Activated B cell treated with CpG ODN at 0.5 μM for 24 hours (primary cell): ENCODE measurements at regions not wholly inside any gene's neighbourhood (a gene's known extent, or its start where the extent isn't known, plus 50 kb on each side); places are given as distances from the start of the nearest gene placed in this dataset.

Experiments
- ATAC-seq: fragments of 200-7000 bp; cut with Tn5 transposase; one replicate; pipeline ENCODE4 v1.10.0; 2021; ENCODE audit warnings: low read depth, mild to moderate bottlenecking, moderate library complexity
- CTCF ChIA-PET: fragments of 350-600 bp; sonication (Branson Sonifier 250); formaldehyde crosslinking; loops from one replicate; lab custom pipeline; 2021; ENCODE audit warnings: antibody characterized with exemption; lab: Charles Lee
- POLR2A ChIA-PET: fragments of 350-600 bp; sonication (Branson Sonifier 250); formaldehyde crosslinking; loops from one replicate; lab custom pipeline; 2021; ENCODE audit warnings: antibody characterized with exemption; lab: Charles Lee
- DNase-seq: peaks from one replicate; pipeline ENCODE4 v3.0.0; 2022
- H3K27ac Mint-ChIP-seq: one replicate; pipeline ENCODE4 v1.8.0; 2020; ENCODE audit warnings: mixed read lengths
- H3K27me3 Mint-ChIP-seq: one replicate; pipeline ENCODE4 v1.8.0; 2021; ENCODE audit warnings: mixed read lengths
- H3K36me3 Mint-ChIP-seq: one replicate; pipeline ENCODE4 v1.8.0; 2021; ENCODE audit warnings: low read depth, mixed read lengths
- H3K4me1 Mint-ChIP-seq: one replicate; pipeline ENCODE4 v1.8.0; 2021; ENCODE audit warnings: mixed read lengths
- H3K4me3 Mint-ChIP-seq: one replicate; pipeline ENCODE4 v1.8.0; 2020; ENCODE audit warnings: mild to moderate bottlenecking, mixed read lengths
- H3K9me3 Mint-ChIP-seq: one replicate; pipeline ENCODE4 v1.8.0; 2020; ENCODE audit warnings: mixed read lengths
- intact Hi-C: fragments of 100-400 bp; cut with micrococcal nuclease; formaldehyde crosslinking; loops from one replicate; pipeline ENCODE4 v1.15.1; 2024
- TF ChIP-seq, protein P1 (sequence below): fragments of 200-600 bp; IDR thresholded peaks from one replicate; pipeline ENCODE4 v1.8.0; 2022; ENCODE audit warnings: antibody characterized with exemption, mild to moderate bottlenecking

DNA sequence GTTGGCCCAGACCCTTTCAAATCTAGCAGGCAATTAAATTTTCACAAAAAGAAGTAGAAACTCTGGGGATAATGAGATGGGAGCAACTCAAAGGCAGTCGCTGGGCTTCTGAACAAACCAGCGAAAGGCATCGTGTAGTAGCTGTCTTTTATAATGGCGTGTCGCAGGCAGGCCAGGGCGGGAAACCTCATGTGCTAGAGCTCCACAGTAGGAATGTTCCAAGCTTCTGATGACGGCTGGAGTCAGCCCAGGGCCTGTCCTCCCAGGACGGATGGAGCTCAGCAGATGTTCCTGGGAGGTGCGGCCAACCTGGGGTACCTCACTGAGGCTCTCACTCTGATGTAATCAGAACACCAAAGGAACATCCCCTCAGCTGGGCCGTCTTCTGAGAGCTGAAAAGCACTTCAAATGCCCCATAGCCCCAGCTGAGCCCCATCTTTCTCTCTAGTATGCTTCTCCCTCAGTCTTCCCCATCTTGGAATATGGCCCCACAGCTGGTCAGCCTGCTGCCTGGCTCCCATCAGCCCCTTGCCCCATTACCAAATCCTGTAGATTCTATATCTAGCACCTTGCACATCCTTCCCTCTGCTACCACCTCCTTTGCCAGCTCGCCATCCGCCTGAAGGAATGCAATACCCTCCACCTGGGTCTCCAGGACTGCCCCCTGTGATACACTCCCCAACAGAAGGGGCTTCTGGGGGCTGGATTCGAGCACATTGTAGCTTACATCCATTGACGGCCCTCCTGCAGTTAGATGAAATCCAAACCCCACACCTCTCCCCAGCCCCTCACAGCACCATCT is 54.9 kb upstream of the ATP2B2 start:
- TF ChIP-seq, protein P1, sequence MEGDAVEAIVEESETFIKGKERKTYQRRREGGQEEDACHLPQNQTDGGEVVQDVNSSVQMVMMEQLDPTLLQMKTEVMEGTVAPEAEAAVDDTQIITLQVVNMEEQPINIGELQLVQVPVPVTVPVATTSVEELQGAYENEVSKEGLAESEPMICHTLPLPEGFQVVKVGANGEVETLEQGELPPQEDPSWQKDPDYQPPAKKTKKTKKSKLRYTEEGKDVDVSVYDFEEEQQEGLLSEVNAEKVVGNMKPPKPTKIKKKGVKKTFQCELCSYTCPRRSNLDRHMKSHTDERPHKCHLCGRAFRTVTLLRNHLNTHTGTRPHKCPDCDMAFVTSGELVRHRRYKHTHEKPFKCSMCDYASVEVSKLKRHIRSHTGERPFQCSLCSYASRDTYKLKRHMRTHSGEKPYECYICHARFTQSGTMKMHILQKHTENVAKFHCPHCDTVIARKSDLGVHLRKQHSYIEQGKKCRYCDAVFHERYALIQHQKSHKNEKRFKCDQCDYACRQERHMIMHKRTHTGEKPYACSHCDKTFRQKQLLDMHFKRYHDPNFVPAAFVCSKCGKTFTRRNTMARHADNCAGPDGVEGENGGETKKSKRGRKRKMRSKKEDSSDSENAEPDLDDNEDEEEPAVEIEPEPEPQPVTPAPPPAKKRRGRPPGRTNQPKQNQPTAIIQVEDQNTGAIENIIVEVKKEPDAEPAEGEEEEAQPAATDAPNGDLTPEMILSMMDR, result no peak
- Mint-ChIP-seq H3K4me1 (peaks cover 2% of the 10 kb centered on the region), H3K36me3 (no peaks in the 10 kb centered on the region), H3K27me3 (peaks cover 27% of the 10 kb centered on the region), H3K4me3 (no peak overlapping the region), H3K9me3 (no peaks in the 10 kb centered on the region), H3K27ac (no peak overlapping the region)
- no peak for DNase-seq
- ATAC-seq, result no peak
- ChIA-PET POLR2A (no interaction called here), CTCF (no interaction called here)
- intact Hi-C loops, result no loop called here

GRCh38 chr3:10561162-10561945 is 56.0 kb upstream of the ATP2B2 start:
- DNase-seq (no peak), ATAC-seq (no peak)
- Mint-ChIP-seq H3K36me3 (no peaks in the 10 kb centered on the region), H3K27ac (no peak overlapping the region), H3K9me3 (no peaks in the 10 kb centered on the region), H3K4me3 (no peak overlapping the region), H3K4me1 (peaks cover 2% of the 10 kb centered on the region), H3K27me3 (peaks cover 31% of the 10 kb centered on the region)
- intact Hi-C loops, result no loop called here
- TF ChIP-seq, protein P1, result no peak
- ChIA-PET CTCF (no interaction called here), POLR2A (no interaction called here)

DNA sequence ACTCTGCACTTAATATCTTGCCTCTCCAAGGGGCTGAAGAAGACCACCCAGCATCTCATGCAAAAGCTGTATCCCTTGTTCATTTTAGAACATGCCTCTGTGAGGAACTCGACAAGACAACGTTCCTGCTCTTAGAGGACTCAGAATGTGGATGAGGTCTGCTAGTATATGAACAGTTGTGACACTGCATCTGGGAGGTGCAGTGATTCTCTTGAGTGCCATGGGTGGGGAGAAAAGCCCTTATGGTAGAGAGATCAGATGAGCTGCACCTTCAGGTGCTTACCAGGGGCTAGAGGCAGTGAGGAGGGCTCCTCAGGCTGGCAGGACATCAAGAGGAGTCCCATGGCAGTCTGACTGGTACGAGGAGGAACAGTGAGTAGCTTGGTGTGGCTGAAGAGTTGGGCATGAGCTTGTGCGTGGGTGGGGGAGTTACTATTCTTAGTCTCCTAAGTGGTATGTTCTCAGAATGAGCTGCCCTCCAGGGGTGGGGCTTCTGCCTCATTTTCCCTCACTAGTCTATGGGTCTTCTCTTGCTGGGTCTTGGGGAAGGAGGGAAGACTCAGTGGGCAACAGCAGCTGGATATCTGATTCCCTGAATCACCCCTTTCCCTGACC is 56.7 kb upstream of the ATP2B2 start:
- Mint-ChIP-seq H3K27ac (no peak overlapping the region), H3K9me3 (no peaks in the 10 kb centered on the region), H3K27me3 (peaks cover 34% of the 10 kb centered on the region), H3K4me1 (peaks cover 2% of the 10 kb centered on the region), H3K36me3 (no peaks in the 10 kb centered on the region), H3K4me3 (no peak overlapping the region)
- DNase-seq (no peak), ATAC-seq (no peak)
- POLR2A ChIA-PET, result no interaction called here
- CTCF ChIA-PET, result no interaction called here
- intact Hi-C loops, result no loop called here
- TF ChIP-seq, protein P1, result no peak

GRCh38 chr3:10563396-10563795 is 58.0 kb upstream of the ATP2B2 start:
- peaks cover 37% of the 10 kb centered on the region for H3K27me3 Mint-ChIP-seq
- POLR2A ChIA-PET, result no interaction called here
- H3K36me3 Mint-ChIP-seq, result no peaks in the 10 kb centered on the region
- intact Hi-C loops, result no loop called here
- DNase-seq, result no peak
- TF ChIP-seq, protein P1, result no peak
- H3K9me3 Mint-ChIP-seq, result no peaks in the 10 kb centered on the region
- ATAC-seq, result no peak
- peaks cover 2% of the 10 kb centered on the region for H3K4me1 Mint-ChIP-seq
- no peak overlapping the region for H3K4me3 Mint-ChIP-seq
- CTCF ChIA-PET, result no interaction called here
- no peak overlapping the region for H3K27ac Mint-ChIP-seq

GRCh38 chr3:10565814-10566213 is 60.4 kb upstream of the ATP2B2 start:
- H3K36me3 Mint-ChIP-seq, result no peaks in the 10 kb centered on the region
- H3K4me1 Mint-ChIP-seq, result peaks cover 2% of the 10 kb centered on the region
- H3K27ac Mint-ChIP-seq, result no peak overlapping the region
- H3K27me3 Mint-ChIP-seq, result peaks cover 28% of the 10 kb centered on the region
- ChIA-PET CTCF (no interaction called here), POLR2A (no interaction called here)
- no peaks in the 10 kb centered on the region for H3K9me3 Mint-ChIP-seq
- TF ChIP-seq, protein P1, result no peak
- intact Hi-C loops, result no loop called here
- DNase-seq, result no peak
- H3K4me3 Mint-ChIP-seq, result no peak overlapping the region
- ATAC-seq, result no peak
